ENCODE measurements at regions not wholly inside any gene's neighbourhood (a gene's known extent, or its start where the extent isn't known, plus 50 kb on each side); places are given as distances from the start of the nearest gene placed in this dataset.
"Not testable (repeated sequence)": the region's sequence is repeated elsewhere in the genome, so short reads cannot be mapped to it uniquely, and the experiment has no call there.

DNA sequence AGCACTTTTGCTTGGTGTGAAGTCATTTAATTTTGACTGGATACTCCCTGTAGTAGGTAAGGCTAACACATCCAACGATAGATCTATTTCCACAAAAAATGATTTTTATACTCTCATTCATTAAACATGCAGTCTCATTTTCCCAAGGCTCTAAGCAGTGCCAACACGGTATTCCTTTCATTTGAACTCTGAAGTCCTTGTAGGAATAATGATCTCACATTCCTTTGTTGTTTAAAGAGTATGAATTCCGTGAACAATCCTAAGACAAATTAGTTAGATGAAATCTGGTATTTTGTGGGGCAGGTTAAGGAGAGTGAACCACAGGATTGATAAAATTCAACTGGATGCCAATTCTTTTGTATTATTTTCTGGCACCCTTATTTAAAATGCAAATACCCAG, 66.6 kb downstream of the LACC1 start:
- in situ Hi-C loops (cut with HindIII; ENCODE audit: low sequenced_read_pairs): no loop called here

DNA sequence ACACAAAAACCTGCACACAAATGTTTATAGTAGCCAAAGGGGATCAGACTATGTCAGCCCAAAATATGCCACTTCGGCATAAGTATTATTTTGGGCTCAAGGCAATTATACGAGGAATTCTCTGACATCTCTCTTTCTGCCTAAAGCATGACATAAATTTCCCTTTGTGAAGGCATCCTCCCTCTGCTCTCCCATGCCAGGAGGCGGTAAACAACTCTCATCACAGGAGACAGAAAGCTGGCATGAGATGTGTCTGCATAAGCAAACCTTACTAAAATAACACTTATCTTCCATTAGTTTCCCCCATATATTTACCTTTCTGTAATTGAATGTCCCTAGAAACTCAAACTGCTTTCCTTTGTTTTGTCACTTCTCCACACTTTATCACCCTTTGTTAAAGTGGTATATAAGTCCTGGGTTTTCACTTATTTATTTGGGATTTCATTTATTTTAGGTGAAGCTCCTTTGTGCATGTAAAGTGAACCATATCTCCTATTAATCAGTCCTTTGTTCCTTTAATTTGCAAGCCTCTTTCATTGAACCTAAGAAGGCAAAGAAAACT, 68.3 kb downstream of the LACC1 start:
- in situ Hi-C loops (cut with HindIII; ENCODE audit: low sequenced_read_pairs): no loop called here

DNA sequence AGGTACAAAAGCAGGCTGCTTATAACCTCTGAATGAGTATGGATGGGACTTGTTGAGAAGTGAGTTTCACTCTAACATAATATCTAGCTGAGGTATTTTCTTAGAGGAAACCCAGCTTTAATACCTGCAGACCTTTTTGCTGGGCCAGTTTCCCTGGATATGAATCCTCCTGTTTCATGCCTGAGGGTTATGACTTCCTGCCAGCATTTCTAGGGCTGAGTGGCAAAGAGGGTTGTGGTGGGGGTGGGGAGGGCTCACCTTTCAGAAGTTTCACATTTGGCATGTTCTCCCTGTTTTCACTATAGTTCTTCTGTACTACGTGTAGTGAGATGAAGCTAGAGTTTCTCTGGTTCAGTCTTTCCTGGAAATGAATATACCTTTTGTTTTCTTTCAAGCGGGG, 73.7 kb downstream of the LACC1 start:
- in situ Hi-C loops (cut with HindIII; ENCODE audit: low sequenced_read_pairs): no loop called here

DNA sequence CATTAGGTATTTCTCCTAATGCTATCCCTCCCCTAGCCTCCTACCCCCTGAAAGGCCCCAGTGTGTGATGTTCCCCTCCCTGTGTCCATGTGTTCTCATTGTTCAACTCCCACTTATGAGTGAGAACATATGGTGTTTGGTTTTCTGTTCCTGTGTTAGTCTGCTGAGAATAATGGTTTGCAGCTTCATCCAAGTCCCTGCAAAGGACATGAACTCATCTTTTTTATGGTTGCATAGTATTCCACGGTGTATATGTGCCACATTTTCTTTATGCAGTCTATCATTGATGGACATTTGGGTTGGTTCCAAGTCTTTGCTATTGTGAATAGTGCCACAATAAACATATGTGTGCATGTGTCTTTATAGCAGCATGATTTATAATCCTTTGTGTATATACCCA, 77.3 kb downstream of the LACC1 start:
- in situ Hi-C loops (cut with HindIII; ENCODE audit: low sequenced_read_pairs): not testable (repeated sequence)

- in situ Hi-C loops (cut with HindIII; ENCODE audit: low sequenced_read_pairs): no loop called here
Measured at GRCh38 chr13:43959291-43959690, 79.6 kb downstream of the LACC1 start.

- in situ Hi-C loops (cut with HindIII; ENCODE audit: low sequenced_read_pairs): no loop called here
Measured at GRCh38 chr13:43961909-43962308, 82.2 kb downstream of the LACC1 start.

- in situ Hi-C loops (cut with HindIII; ENCODE audit: low sequenced_read_pairs): no loop called here
Measured at GRCh38 chr13:43963726-43964125, 84.0 kb downstream of the LACC1 start.

GRCh38 chr13:43964698-43965458, 85.2 kb downstream of the LACC1 start:
- in situ Hi-C loops (cut with HindIII; ENCODE audit: low sequenced_read_pairs): no loop called here

- in situ Hi-C loops (cut with HindIII; ENCODE audit: low sequenced_read_pairs): no loop called here
Measured at GRCh38 chr13:43965459-43965845, 85.7 kb downstream of the LACC1 start.

DNA sequence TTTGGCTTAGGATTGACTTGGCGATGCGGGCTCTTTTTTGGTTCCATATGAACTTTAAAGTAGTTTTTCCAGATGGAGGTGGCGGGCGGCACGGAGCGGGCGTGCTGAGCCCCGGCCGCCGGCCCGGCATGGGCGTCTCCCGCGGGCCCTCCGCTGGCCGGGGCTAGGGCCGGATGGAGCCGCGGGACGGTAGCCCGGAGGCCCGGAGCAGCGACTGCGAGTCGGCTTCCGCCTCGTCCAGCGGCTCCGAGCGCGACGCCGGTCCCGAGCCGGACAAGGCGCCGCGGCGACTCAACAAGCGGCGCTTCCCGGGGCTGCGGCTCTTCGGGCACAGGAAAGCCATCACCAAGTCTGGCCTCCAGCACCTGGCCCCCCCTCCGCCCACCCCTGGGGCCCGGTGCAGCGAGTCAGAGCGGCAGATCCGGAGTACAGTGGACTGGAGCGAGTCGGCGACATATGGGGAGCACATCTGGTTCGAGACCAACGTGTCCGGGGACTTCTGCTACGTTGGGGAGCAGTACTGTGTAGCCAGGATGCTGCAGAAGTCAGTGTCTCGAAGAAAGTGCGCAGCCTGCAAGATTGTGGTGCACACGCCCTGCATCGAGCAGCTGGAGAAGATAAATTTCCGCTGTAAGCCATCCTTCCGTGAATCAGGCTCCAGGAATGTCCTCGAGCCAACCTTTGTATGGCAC, 88.7 kb downstream of the LACC1 start:
- in situ Hi-C loops (cut with HindIII; ENCODE audit: low sequenced_read_pairs): not testable (repeated sequence)

DNA sequence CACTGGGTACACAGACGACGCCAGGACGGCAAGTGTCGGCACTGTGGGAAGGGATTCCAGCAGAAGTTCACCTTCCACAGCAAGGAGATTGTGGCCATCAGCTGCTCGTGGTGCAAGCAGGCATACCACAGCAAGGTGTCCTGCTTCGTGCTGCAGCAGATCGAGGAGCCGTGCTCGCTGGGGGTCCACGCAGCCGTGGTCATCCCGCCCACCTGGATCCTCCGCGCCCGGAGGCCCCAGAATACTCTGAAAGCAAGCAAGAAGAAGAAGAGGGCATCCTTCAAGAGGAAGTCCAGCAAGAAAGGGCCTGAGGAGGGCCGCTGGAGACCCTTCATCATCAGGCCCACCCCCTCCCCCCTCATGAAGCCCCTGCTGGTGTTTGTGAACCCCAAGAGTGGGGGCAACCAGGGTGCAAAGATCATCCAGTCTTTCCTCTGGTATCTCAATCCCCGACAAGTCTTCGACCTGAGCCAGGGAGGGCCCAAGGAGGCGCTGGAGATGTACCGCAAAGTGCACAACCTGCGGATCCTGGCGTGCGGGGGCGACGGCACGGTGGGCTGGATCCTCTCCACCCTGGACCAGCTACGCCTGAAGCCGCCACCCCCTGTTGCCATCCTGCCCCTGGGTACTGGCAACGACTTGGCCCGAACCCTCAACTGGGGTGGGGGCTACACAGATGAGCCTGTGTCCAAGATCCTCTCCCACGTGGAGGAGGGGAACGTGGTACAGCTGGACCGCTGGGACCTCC, 89.4 kb downstream of the LACC1 start:
- in situ Hi-C loops (cut with HindIII; ENCODE audit: low sequenced_read_pairs): not testable (repeated sequence)

GRCh38 chr13:43969919-43970318, 90.2 kb downstream of the LACC1 start:
- in situ Hi-C loops (cut with HindIII; ENCODE audit: low sequenced_read_pairs): not testable (repeated sequence)

DNA sequence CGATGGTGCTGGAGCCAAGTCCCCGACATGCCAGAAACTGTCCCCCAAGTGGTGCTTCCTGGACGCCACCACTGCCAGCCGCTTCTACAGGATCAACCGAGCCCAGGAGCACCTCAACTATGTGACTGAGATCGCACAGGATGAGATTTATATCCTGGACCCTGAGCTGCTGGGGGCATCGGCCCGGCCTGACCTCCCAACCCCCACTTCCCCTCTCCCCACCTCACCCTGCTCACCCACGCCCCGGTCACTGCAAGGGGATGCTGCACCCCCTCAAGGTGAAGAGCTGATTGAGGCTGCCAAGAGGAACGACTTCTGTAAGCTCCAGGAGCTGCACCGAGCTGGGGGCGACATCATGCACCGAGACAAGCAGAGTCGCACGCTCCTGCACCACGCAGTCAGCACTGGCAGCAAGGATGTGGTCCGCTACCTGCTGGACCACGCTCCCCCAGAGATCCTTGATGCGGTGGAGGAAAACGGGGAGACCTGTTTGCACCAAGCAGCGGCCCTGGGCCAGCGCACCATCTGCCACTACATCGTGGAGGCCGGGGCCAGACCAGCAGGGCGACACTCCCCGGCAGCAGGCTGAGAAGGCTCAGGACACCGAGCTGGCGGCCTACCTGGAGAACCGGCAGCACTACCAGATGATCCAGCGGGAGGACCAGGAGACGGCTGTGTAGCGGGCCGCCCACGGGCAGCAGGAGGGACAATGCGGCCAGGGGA, 91.0 kb downstream of the LACC1 start:
- in situ Hi-C loops (cut with HindIII; ENCODE audit: low sequenced_read_pairs): not testable (repeated sequence)

GRCh38 chr13:43971324-43971723, 91.6 kb downstream of the LACC1 start:
- in situ Hi-C loops (cut with HindIII; ENCODE audit: low sequenced_read_pairs): not testable (repeated sequence)

GRCh38 chr13:43977911-43978310, 98.2 kb downstream of the LACC1 start:
- in situ Hi-C loops (cut with HindIII; ENCODE audit: low sequenced_read_pairs): no loop called here

DNA sequence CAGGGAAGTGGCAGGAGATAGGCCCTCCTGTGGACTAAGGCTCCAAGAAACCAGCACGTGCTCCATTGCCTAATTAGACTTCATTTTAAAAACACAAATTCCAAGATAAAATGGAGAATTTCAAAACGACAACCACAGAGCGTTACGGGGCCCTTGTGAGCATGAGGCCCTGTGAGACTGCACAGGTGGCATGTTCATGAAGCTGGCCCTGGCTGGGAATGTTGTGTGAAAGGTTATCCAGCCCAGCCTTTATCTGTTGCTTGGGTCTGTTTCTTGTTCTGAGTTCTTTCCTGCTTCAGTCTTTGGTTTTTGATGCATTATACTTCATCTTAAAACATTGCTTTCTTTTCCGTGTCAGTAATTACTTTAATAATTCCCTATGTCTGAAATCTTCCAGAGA, 99.0 kb downstream of the LACC1 start:
- in situ Hi-C loops (cut with HindIII; ENCODE audit: low sequenced_read_pairs): no loop called here

GRCh38 chr13:43979492-43979891, 99.8 kb downstream of the LACC1 start:
- in situ Hi-C loops (cut with HindIII; ENCODE audit: low sequenced_read_pairs): no loop called here

GRCh38 chr13:43980587-43980986, 100.9 kb downstream of the LACC1 start:
- in situ Hi-C loops (cut with HindIII; ENCODE audit: low sequenced_read_pairs): no loop called here

DNA sequence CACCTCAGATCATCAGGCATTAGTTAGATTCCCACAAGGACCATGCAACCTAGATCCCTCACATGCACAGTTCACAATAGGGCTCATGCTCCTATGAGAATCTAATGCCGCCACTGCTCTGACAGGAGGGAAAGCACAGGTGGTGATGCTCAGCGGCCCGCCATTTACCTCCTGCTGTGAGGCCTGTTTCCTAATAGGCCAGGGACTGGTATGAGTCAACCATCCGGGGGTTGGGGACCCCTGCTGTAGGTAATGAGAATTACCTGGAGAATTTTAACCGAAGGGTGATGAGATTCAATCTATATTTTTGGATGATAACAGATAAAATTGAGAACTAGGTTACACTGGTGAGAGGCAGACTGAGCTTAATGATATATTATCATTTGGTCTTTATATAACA, 101.4 kb downstream of the LACC1 start:
- in situ Hi-C loops (cut with HindIII; ENCODE audit: low sequenced_read_pairs): no loop called here

GRCh38 chr13:43981512-43982301, 102.0 kb downstream of the LACC1 start:
- in situ Hi-C loops (cut with HindIII; ENCODE audit: low sequenced_read_pairs): no loop called here

All from endothelial cell of hepatic sinusoid (primary cell).